DMS114 treated with DMSO at 0.1 percent for 48 hours (cell line): ENCODE measurements at regions not wholly inside any gene's neighbourhood (a gene's known extent, or its start where the extent isn't known, plus 50 kb on each side); places are given as distances from the start of the nearest gene placed in this dataset.
"Not testable (repeated sequence)": the region's sequence is repeated elsewhere in the genome, so short reads cannot be mapped to it uniquely, and the experiment has no call there.

Source experiments
- DNase-seq: peaks from one replicate; lab custom pipeline; 2025; ENCODE audit not compliant: unreplicated experiment; lab: John Stamatoyannopoulos, UW

- no peak for DNase-seq
Observed at GRCh38 chr2:234861841-234862735, 89.7 kb upstream of the SH3BP4 start.

- DNase-seq = not testable (repeated sequence)
Observed at GRCh38 chr2:234859330-234859872, 92.4 kb upstream of the SH3BP4 start.

- no peak for DNase-seq
Observed at GRCh38 chr2:234858790-234859329, 93.0 kb upstream of the SH3BP4 start.

- no peak for DNase-seq
Observed at GRCh38 chr2:234858145-234858544, 93.7 kb upstream of the SH3BP4 start.

- DNase-seq = no peak
Observed at GRCh38 chr2:234853729-234854128, 98.1 kb upstream of the SH3BP4 start.

- DNase-seq = no peak
Observed at GRCh38 chr2:234852941-234853340, 98.9 kb upstream of the SH3BP4 start.

GRCh38 chr2:234852035-234852434 is 99.8 kb upstream of the SH3BP4 start:
- no peak for DNase-seq

GRCh38 chr2:234851451-234851850 is 100.4 kb upstream of the SH3BP4 start:
- DNase-seq = no peak

- no peak for DNase-seq
Observed at GRCh38 chr2:234850818-234851217, 101.0 kb upstream of the SH3BP4 start.

GRCh38 chr2:234849678-234850077 is 102.1 kb upstream of the SH3BP4 start:
- no peak for DNase-seq

- no peak for DNase-seq
Observed at GRCh38 chr2:234848578-234848977, 103.2 kb upstream of the SH3BP4 start.

- no peak for DNase-seq
Observed at GRCh38 chr2:234847639-234848038, 104.2 kb upstream of the SH3BP4 start.

GRCh38 chr2:234847364-234847635 is 104.5 kb upstream of the SH3BP4 start:
- no peak for DNase-seq

GRCh38 chr2:234846599-234847363 is 105.0 kb upstream of the SH3BP4 start:
- no peak for DNase-seq

GRCh38 chr2:234845602-234846590 is 105.9 kb upstream of the SH3BP4 start:
- DNase-seq = no peak

GRCh38 chr2:234843411-234843810 is 108.4 kb upstream of the SH3BP4 start:
- no peak for DNase-seq

GRCh38 chr2:234842753-234843152 is 109.1 kb upstream of the SH3BP4 start:
- no peak for DNase-seq

- no peak for DNase-seq
Observed at GRCh38 chr2:234841321-234842015, 110.3 kb upstream of the SH3BP4 start.

- DNase-seq = no peak
Observed at GRCh38 chr2:234840336-234840735, 111.5 kb upstream of the SH3BP4 start.

- no peak for DNase-seq
Observed at GRCh38 chr2:234839285-234839684, 112.5 kb upstream of the SH3BP4 start.
